SU-DHL-6 (cell line): ENCODE measurements at regions not wholly inside any gene's neighbourhood (a gene's known extent, or its start where the extent isn't known, plus 50 kb on each side); places are given as distances from the start of the nearest gene placed in this dataset.

Experiments
- CTCF ChIP-seq: fragments of 200-600 bp; sonication (generic); IDR thresholded peaks from one replicate; pipeline ENCODE4 v1.5.1; 2017; ENCODE audit warnings: antibody characterized with exemption, mild to moderate bottlenecking, low read length, moderate library complexity; ENCODE audit not compliant: insufficient read depth, poor library complexity, severe bottlenecking
- EZH2phosphoT487 ChIP-seq: fragments of 200-600 bp; sonication (generic), shearing (Covaris generic); conservative IDR thresholded peaks from 2 replicates; pipeline ENCODE4 v1.6.1; 2018; ENCODE audit warnings: mild to moderate bottlenecking, antibody characterized with exemption, low read length, moderate library complexity, mixed read lengths

- no peak for TF ChIP-seq CTCF
- TF ChIP-seq EZH2phosphoT487, result no peak
These were observed 60.3 kb upstream of the SP4 start for GRCh38 chr7:21367537-21367936.
